ENCODE measurements at regions not wholly inside any gene's neighbourhood (a gene's known extent, or its start where the extent isn't known, plus 50 kb on each side); places are given as distances from the start of the nearest gene placed in this dataset.

DNA sequence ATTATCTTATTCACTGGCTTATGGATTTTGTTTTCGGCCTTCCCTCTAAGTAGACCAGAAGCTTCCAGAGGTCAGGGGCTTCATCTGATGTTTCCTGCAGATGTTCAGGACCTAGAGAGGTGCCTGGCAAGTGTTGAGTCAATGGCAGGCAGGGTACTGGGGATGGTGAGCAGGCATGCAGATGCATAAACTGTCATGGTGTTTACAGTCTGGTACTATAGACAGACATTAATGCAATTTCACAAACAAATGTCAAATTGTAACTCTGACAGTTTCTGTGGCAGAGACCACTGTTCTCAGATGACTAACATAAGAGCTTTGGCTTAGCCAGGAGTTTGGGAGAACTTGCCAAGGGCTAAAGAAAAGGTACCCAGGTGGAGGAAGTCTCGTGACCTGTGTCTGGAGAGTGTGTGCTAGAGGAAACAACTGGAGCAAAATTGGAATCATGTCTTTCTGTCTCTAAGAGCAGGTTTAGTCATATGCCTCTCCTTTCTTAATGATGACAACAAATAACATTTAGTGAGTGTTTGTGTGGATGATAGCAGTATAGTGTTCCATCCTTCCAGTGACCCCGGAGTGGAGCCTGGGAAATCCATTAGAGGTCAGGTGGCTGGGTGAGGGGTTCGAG, 53.7 kb upstream of the TRAK1 start:
- no peak for DNase-seq

DNA sequence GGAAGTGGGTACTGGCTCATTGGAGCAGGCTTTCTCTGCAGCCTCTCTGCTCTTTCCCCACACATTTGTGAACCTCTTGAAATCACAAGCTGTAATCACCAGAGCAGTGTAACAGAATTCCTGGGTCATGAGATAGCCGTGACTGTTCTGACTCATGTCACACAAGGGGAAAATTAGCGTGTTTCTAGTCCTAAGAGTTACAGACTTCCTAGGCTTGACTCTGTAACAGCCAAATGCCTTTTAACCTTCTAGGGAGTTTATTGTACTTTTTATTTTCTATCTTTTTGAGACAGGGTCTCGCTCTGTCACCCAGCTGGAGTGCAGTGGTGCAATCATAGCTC, 54.7 kb upstream of the TRAK1 start:
- DNase-seq = peak; percentile 81 to 91 (median 89)

DNA sequence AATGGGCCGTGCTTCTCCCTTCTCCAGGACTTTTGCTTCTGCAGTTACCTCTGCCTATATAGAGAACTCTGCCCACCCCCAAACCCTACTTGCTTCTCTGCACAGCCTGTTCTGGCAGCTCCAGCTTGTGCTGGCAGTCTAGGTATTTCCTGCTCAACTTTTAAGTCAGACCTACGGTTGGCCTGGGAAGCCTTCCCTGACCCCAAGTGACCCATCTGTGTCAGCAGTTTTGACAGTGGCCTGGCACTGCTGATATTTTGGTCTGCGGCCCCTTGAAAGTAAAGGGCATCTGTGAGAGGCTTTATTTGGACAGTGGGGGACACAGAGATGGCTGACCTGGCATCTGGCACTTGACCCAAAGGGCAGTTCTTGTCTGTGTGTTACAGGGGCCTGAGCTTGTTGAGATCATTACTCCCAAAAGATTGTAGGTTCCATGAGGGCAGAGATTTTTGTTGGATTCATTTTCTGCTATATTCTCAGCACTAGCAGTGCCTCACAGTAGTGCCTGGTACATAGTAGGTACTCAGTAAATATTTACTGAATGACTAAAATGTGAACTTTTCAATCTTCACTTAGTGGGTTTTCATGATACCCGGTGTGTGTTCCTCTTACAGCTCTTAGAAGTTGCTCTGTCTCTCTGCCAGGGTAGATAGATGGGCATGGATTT, 55.2 kb upstream of the TRAK1 start:
- DNase-seq = peak in 1 of 3 donors; percentile 38

DNA sequence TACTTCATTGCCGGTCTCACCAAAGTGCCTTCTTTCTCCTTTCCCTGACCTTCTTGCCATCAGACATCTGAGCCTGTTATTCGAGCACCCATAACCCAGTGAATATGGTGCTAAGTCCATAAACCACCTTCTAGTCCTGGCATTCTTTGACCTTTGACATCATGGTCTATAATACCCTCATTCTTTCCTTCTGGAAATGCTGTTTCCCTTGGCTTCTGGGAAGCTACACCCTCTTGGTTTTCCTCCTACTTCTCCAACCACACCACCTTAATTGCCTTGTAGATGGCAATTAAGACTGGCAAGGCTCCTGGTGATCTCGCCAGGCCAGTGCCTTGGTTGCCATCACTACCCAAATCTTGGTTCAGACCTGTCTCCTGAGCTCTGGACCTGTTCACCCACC, 56.1 kb upstream of the TRAK1 start:
- DNase-seq = no peak

DNA sequence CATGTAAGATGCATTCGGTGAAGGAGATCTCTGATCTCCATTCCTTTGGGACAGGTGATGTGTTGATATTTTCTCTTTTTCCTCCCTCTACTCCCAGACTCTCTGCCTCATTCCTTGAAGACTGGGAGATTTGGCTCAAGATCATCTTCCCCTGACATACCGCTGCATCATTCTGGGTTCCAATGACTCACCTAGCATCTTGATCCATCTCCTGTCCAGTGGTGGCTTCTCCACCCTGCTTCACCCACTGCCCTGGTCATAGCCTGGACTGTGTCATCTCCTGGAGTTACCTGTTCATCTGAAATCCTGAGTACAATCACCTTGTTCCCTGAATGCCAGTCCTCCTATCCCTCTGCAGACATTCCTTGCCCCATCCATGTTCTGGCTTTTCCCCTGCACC, 57.4 kb upstream of the TRAK1 start:
- no peak for DNase-seq

DNA sequence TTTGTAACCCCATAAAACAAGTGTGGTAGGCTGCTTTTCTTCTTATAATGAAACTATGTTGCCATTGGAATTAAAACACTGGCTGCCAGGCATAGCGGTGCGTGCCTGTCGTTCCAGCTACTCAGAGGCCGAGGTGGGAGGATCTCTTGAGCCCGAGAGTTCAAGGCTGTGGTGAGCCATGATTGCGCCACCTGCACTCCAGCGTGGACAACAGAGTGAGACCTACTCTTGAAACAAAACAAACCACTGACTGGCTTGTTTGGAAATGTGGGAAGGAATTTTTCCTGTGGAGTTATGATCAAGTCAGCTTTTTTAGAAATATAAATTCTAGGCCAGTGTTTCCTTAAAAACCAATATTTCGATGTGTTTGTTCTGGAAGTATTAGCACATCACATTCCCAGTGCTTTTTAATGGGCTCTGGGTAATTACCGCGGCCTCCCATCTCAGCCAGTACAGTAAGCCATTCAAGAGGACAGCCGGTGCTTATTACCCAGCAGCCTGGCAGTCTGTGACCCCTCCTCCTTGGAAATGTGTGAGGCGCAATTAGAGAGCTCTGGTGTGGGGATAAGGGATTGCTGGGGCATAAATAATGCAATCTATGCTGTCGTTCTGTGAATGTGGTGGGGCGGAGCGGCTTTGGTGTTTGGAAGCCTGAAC, 58.3 kb upstream of the TRAK1 start:
- DNase-seq = peak in 1 of 3 donors; percentile 64

DNA sequence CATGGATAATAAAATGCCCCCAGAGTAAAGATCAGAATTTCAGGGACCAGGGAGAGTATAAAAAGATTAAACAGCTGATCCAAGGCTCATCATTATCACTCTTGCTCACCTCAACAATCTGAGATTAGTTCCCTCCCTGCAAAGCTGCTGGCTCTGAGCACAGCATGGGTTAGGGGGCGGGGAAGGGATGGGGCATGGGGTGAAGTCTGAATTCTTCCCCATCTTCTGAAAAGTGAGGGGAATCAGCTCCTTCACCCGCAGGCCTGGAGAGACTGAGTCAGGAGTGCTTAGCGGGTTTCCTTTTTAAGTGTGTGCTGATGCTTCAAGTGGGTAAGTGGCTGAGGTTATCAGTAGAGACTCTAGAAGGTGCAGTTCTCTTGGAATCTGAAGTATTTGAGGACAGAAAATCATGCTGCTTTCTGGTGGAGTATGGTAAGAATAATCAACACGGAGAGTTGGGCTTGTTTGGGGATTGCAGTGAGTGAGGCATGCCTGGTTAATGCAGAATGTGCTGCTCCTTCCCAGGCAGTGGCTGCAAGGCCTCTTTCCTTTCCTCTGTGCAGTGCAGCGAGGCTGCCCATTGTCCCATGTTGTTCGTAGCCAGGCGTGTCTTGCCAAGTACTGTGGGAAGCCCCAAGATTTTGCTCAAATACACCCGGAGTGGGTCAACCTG, 59.2 kb upstream of the TRAK1 start:
- DNase-seq = peak in 1 of 3 donors; percentile 54

DNA sequence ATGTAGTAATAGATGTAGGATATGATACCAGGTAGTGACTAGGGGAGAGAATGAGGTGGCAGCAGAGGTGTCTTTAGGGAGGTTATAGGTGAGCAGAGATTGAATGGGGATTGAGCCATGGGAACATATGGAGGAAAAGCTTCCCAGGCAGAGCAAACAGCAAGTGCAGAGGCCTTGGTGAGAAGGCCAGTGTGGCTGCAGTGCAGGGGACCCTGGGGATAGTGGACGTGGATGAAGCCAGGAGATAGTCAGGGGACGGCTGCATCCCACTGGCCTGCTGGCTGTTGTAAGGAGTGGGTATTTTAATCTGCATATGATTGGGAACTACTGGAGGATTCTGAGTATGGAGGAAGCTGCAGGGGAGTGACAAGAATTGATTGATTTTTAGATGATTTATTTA, 62.7 kb upstream of the TRAK1 start:
- no peak for DNase-seq

DNA sequence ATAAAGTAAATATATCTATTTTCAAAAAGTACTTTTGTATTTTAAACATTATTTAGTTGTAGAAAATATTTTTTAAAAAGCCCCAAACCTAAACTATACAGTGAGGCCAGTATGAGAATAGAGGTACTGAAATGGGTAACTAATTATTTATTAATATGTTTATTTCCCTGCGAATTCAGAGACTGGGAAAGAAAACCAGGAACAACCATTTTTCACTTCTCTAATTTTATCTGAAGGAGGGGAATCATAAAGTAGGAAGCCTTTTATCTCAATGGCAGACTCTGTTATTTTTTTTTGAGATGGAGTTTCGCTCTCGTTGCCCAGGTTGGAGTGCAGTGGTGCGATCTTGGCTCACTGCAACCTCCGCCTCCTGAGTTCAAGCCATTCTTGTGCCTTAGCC, 63.6 kb upstream of the TRAK1 start:
- DNase-seq = no peak

DNA sequence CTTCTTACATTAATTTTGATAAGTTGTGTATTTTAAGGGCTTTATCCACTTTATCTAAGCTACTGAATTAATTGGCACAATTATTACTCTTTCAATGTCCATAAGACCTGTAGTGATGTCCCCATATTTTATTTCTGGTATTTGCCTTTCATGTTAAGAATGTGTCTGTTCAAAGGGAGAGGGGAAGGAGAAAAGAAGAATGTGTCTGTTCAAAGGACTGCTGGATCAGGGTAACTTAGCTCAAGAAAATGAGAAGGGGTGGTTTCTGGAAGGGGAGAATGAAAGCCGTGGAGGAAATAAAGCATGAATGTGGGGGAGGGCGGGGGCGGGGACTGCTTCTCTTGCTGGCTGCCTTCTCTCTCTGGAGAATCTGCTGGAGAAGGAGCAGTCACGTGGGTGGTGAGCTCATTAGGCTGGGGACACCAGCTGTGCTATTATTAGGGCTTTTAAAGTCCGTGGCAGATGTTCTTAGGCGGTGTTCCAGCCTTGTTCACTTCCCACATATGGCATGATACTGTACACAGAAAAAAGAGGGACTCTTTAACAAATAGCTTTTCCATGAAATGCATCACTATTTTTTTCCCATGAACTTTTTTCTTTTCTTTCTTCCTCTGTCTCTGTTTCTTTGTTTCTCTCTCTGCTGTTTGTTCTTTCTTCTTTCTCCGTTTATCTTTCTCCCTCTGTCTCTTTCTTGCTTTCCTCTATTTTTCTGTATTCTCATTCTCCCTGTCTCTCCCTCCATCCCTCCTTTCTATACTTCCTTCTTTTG, 63.7 kb upstream of the ULK4 start:
- DNase-seq = peak; percentile 98 to 99 (median 98)

DNA sequence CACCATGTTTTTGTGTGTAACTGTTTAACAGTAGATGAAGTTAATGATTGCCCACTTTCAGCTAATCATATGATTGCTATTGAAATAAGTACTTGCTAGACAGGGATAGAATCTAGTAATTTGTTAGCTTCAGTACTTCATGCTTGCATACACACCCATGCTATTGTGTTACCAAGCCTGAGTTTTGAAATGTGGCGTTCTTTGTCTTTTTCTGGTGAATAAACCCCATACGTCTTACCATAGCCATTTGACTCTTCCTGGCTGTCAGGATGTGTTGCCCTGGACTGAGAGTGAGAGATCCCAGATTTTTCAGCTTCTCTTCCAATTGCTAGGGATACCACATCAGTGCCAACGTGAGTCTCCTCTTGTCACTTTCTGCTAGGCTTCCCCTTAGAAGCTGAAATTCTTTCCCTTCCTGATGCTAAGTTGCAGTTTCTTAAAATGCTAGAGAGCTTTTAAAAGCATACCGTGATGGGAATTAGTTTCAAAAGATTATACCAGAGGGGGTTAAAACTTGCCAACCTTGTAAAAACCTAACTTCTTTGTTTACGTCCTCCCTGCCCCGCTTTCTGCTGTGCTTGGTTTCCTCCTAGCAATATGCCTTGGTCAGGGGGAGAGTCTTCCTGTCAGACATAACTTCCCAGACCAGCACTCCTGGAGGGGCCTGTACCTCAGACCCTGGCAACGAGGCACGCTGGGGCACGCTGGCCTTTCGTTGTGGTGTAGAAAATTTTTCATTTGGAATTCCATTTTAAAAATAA, 62.9 kb upstream of the ULK4 start:
- DNase-seq = peak in 1 of 3 donors; percentile 76

DNA sequence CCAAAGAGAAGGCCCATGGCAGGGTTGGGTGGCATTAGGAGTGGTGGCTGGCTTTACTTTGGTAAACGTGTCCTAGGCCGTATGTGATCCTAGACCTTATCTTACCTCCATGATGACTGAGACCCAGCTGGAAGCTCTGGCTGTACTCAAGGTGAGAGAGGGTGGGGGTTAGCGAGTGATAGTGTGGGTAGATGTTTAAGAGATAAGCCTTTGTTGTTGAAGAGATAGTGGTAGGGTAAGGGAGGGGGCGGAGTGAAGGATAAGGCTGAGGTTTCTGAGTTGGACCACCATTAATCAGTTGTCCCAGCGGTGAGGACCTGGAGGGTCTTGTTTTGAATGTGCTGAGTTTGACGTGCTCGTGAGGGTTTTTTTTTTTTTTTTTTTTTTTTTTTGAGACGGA, 61.5 kb upstream of the ULK4 start:
- no peak for DNase-seq

DNA sequence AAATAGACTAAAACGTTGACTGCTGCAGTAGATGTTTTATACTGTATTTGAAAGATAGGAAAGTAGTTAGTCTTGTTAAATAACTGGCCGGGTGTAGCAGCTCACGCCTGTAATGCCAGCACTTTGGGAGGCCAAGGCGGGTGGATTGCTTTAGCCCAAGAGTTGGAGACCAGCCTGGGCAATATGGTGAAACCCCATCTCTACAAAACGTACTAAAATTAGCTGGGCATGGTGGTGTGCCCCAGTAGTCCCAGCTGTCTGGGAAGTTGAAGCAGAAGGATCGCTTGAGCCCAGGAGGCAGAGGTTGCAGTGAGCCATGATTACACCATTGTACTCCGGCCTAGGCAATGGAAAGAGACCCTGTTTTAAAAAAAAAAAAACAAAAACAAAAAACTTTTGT, 60.5 kb upstream of the ULK4 start:
- no peak for DNase-seq

DNA sequence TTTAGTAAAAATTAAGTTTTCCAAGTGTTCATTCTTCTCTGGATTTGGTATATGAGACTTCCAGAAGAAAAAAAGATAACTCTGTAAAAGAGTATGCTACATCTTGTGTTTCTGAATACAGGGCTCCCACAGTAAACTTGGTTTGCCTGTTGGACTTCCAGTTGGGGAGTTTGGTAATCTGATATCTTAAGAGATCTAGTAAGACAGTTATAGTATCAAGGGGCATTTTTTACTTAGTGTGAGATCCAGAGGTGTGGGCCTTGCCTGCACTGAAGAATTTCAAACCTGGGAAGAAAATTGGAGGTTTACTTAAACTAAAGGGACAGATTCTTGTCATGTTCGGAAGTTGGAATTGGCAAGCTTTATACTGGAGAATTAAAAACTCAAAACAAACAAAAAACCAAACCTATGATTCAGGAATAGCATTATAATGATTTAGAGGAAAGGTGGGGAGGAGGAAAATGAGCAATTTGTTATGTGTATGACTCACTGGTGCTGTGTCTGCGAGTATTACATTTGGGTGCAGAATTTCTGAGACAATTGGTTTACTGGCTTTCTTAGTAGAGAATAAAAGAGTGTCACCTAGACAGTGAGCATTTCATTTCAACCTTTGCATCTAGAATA, 58.9 kb upstream of the ULK4 start:
- no peak for DNase-seq

DNA sequence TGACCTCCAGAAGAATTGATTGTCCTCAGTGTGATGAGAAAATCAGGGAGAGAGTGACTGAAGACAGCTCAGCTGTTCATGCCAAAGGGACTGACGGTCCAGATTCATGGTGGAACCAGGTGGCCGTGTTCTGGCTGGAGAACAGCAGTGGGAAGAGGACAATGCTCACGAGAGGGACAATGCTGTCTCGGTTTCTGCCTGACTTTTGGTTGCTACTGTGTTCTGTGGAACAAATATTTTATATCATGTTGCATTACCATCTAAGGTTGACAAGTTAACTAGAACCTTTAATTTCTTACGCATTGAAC, 58.0 kb upstream of the ULK4 start:
- no peak for DNase-seq

DNA sequence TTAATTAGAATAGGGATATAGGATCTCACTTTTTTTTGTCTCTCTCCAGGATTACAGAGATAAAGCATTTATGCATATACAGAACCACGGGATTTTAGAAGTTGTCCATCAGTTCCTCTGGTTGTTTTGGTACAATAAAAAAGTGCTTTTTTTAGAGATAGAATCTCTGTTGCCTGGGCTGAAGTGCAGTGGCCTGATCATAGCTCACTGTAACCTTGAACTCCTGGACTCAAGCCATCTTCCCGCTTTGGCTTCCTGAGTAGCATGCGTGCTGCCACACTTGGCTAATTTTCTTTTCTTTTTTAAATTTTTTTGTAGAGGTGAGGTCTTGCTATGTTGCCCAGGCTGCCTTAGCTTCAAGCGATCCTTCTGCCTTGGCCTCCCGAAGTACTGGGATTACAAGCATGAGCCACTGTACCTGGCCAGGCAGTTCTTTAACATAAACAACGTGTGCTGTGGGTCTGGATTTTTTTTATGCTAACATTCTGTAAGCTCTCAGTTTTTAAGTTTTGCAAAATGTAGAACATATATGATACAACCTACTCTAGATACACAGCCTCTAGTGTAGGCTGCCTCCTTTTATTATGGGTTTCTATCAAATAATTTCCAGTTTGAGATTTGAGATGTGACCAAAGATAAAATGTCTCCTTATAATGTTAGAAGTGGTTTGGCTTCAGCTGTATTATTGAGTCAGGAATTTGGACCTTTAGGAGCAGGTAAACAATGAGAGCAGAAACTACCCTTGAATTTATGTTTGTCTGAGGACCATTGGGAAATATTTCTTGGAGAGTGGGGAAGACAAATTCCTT, 57.4 kb upstream of the ULK4 start:
- no peak for DNase-seq

DNA sequence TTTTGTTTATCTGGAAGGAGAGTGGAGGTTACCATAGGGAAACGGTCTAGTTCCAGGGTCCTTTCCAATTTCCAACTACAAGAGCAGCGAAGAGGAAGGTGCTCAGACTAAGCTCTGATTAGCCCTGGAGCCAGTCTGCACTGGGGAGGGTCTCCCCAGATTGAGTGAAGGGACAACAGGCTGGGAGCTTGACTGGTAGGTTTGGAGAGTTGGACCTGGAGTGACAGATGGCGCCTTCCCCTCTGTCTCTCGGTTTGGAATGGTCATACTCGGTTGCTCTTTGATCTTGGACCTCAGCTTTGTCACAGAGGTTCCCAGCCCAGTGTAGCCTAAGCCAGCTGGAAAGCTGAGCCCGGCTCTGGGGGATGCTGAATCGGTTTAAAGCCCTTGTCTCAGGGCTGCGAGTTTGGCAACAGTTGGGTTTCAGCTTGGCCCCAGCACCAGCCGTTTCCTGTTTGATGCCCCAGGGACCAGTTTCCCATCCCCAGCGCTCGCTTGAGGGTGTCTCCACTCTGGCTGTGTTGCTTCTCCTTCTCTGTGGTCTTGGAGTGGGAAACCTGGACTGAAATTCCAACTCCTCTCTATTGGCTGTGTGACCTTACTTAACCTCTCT, 53.1 kb upstream of the ULK4 start:
- peak in 2 of 3 donors; percentile 70 to 87 for DNase-seq

DNA sequence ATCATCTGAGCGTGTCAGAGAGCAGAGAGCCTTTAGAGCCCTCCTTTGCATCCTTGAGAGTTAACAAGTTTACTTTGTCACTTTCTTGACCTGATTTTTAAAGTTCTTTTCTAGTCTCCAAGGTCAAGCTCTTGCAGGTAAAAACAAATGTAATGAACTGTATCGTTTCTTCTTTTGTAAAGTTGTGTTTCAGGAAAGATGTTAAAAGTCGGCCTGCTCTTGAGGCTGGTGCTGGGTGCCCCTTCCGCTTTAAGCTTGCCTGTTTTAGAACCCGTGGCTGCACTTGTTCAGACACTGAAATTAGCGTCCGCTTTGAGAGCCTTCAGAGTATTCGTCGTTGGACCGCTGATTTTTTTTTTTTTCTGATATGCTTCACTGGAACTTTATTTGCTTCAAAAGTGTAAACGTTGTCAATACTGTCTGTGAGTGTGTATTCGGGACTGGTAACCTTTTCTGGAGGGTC, 52.6 kb upstream of the ULK4 start:
- DNase-seq = peak in 2 of 3 donors; percentile 47 to 79

DNA sequence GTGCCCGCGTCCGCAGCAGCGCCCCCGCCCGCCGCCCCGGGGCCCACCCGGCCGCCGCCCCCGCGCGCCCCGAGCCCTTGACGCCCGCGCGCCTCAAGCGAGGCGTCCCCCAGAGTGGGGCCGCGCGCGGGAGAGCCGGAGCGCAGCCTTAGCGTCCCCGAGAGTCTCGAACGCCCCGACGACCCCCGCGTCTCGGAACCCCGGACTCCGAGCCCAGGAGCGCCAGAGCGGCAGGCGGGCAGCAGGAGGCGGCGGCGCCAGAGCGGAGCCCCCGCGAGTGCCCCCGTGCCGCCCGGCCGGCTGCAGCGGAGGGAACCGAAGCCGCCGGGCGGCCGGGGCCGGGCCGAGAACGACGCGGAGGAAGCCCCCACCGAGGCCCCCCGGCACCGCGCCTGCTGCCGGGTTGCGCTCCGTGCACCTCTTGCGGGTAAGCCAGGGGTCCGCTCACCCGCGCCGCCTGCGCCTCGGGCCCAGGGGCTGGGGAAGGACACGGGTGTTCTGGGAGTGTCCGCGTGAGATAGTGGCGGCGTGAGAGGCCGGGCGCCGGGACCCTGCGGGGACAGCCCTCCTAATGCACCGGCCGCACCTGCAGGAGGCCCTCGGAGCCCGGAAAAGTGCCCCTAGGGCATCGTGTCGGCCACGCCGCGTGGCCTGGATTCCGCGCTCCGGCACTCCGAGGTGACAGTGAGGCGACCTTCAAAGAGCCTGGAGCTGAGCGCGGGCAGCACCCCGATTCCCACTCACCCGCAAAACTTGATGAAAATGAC, 52.0 kb upstream of the ULK4 start:
- peak in 1 of 3 donors; percentile 80 for DNase-seq

All from muscle of back (tissue), 3 donors.